Mammary epithelial cell (primary cell): ENCODE measurements at regions not wholly inside any gene's neighbourhood (a gene's known extent, or its start where the extent isn't known, plus 50 kb on each side); places are given as distances from the start of the nearest gene placed in this dataset.

Experiments
- CTCF ChIP-seq, 2 donors: IDR thresholded peaks in 1 of 2; conservative IDR thresholded peaks in 1 of 2; 2 replicates each; pipeline ENCODE4 v1.5.1; 2011 to 2012; ENCODE audit warnings: inconsistent platforms in 2 of 2, low read length in 2 of 2, mild to moderate bottlenecking in 2 of 2, control low read depth in 1 of 2, low read depth in 1 of 2; ENCODE audit not compliant: insufficient read depth in 1 of 2; ENCODE audit errors: extremely low read depth in 1 of 2
- EZH2 ChIP-seq: IDR thresholded peaks from 2 replicates; pipeline ENCODE4 v1.6.1; 2012; ENCODE audit warnings: low read length, inconsistent platforms, borderline replicate concordance

- TF ChIP-seq CTCF (conservative IDR thresholded peaks at IDR 0.05 in 1 of 2, IDR thresholded peaks at IDR 0.05 in 1 of 2; ENCODE audit: extremely low read depth in 1 of 2, insufficient read depth in 1 of 2, low read depth in 1 of 2, low read length in 2 of 2), result no peak
- no peak for TF ChIP-seq EZH2
Measured at GRCh38 chr11:122240638-122241037, 124.6 kb upstream of the BLID start.
